Esophagus muscularis mucosa (tissue), 4 donors: ENCODE measurements at regions not wholly inside any gene's neighbourhood (a gene's known extent, or its start where the extent isn't known, plus 50 kb on each side); places are given as distances from the start of the nearest gene placed in this dataset.

Experiments
- DNase-seq: peaks from one replicate; pipeline ENCODE4 v3.0.0-alpha.2; 2017; ENCODE audit errors: extremely low spot score
- H3K27ac ChIP-seq, 4 donors: fragments of 200-600 bp; sonication (generic); replicated peaks in 1 of 4; 1 replicate in 3 of 4; 2 replicates in 1 of 4; pipeline ENCODE4 v1.5.1; 2016 to 2019; ENCODE audit warnings: mild to moderate bottlenecking in 1 of 4
- H3K27me3 ChIP-seq, 4 donors: fragments of 200-600 bp; sonication (generic); one replicate each; pipeline versions ENCODE4 v1.5.1 to v1.6.0; 2016 to 2019
- H3K36me3 ChIP-seq, 4 donors: fragments of 200-600 bp; sonication (generic); one replicate each; pipeline ENCODE4 v1.5.1; 2016 to 2019
- H3K4me1 ChIP-seq, 4 donors: fragments of 200-600 bp; sonication (generic); one replicate each; pipeline ENCODE4 v1.5.1; 2016 to 2019
- H3K4me3 ChIP-seq, 4 donors: fragments of 200-600 bp; sonication (generic); 1 replicate in 2 of 4; 2 replicates in 2 of 4; pipeline ENCODE4 v1.5.1; 2016 to 2019; ENCODE audit warnings: mild to moderate bottlenecking in 4 of 4, moderate library complexity in 1 of 4
- H3K9me3 ChIP-seq, 4 donors: fragments of 200-600 bp; sonication (generic); 1 replicate in 3 of 4; 2 replicates in 1 of 4; pipeline ENCODE4 v1.5.1; 2016 to 2019
- EP300 ChIP-seq: sonication (generic); formaldehyde crosslinking; IDR thresholded peaks from one replicate; pipeline ENCODE4 v1.6.1; 2017; ENCODE audit warnings: antibody characterized with exemption
- POLR2A ChIP-seq: fragments of 450-650 bp; IDR thresholded peaks from one replicate; pipeline ENCODE4 v1.6.1; 2017; ENCODE audit warnings: antibody characterized with exemption, moderate library complexity, mild to moderate bottlenecking, low read depth
- POLR2AphosphoS5 ChIP-seq, 2 donors: sonication (generic); formaldehyde crosslinking; IDR thresholded peaks; one replicate each; pipeline ENCODE4 v1.6.1; 2017; ENCODE audit warnings: antibody characterized with exemption in 2 of 2
- WGBS: methylation state at CpG from one replicate; pipeline ENCODE4 v1.1.5; 2018; 5-methylcytosine and 5-hydroxymethylcytosine counted together
- intact Hi-C: fragments of 100-400 bp; cut with DNase I; formaldehyde crosslinking; loops from one replicate; pipeline ENCODE4 v1.15.1; 2023
- TF ChIP-seq, protein P1 (sequence below), 3 experiments: fragments of 200-600 bp in 2 of 3; fragments of 450-650 bp in 1 of 3; sonication (generic) in 2 of 3; IDR thresholded peaks; one replicate each; pipeline ENCODE4 v1.5.1; 2017 to 2019; ENCODE audit warnings: antibody characterized with exemption in 3 of 3, mild to moderate bottlenecking in 2 of 3, moderate library complexity in 1 of 3

DNA sequence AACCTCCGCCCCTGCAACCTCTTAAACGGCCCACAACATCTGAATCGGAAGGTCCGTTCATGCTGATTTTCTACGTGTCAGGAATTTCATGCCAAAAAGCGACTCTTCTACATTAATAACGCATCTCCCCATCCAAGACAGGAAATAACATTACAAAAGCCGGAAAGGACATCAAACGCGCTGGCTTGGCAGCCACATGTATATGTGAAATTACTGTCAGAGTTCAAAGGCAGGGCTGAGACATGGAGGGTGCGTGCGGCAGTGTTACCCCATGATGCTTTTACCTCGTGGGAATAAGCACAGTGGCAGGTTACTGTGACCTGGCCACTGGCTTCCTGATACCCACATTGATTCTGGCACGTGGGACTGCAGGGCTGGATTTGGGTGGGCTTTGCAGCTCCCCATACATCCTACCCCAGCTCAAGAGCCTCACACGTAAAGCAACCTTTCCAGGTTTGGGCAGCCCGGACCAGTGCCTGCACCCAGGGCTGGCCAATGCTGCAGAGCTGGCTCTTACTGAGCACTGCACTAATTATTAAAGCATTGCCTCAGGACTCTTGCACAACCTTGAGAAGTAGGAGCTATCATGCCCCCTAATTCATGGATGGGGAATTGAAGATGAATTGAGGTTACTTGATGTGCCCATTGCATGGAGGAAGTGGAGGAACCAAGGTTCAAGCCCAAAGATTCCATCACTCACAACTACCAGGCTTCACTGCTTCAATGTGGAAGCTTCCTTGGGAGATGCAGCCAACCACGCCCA lies 120.6 kb upstream of the FOXF1 start:
- DNase-seq = no peak
- no peak overlapping the region for H3K27ac ChIP-seq
- 68% methylated on average over 16 of the region's 17 CpGs for WGBS
- H3K9me3 ChIP-seq = no peaks in the 10 kb centered on the region
- H3K27me3 ChIP-seq = no peaks in the 10 kb centered on the region
- H3K4me3 ChIP-seq = no peak overlapping the region
- TF ChIP-seq POLR2AphosphoS5 (IDR thresholded peaks at IDR 0.05) (peak in 1 of 2 donors; percentile 23), POLR2A (no peak)
- peaks cover 0 to 9% (median under 1%) of the 10 kb centered on the region in 4 donors for H3K4me1 ChIP-seq
- intact Hi-C loops = no loop called here
- H3K36me3 ChIP-seq = no peaks in the 10 kb centered on the region

DNA sequence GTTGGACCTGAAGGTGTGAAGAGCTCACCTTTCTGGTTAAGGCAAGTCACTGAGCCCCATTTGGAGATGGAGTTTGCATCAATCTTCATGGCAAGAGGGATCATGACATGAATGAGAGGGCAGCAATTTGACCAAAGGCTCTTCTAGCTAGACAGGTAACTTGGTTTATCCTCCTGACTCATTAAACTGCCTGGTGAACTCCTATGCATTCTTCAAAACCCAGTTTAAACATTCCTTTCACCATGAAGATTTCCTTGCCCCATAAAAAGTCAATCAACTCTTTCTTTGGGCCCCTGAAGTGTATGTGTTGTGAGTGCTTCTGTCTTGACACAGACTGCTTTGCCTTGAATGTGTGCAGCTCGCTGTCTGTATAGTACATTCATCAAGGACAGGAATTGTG lies 120.0 kb upstream of the FOXF1 start:
- H3K27me3 ChIP-seq = no peaks in the 10 kb centered on the region
- H3K27ac ChIP-seq = no peak overlapping the region
- 91% methylated on average over 1 of the region's 1 CpG for WGBS
- DNase-seq = no peak
- no peak overlapping the region for H3K4me3 ChIP-seq
- H3K9me3 ChIP-seq = no peaks in the 10 kb centered on the region
- H3K36me3 ChIP-seq = no peaks in the 10 kb centered on the region
- intact Hi-C loops = no loop called here
- no peak for TF ChIP-seq POLR2A
- TF ChIP-seq, protein P1, sequence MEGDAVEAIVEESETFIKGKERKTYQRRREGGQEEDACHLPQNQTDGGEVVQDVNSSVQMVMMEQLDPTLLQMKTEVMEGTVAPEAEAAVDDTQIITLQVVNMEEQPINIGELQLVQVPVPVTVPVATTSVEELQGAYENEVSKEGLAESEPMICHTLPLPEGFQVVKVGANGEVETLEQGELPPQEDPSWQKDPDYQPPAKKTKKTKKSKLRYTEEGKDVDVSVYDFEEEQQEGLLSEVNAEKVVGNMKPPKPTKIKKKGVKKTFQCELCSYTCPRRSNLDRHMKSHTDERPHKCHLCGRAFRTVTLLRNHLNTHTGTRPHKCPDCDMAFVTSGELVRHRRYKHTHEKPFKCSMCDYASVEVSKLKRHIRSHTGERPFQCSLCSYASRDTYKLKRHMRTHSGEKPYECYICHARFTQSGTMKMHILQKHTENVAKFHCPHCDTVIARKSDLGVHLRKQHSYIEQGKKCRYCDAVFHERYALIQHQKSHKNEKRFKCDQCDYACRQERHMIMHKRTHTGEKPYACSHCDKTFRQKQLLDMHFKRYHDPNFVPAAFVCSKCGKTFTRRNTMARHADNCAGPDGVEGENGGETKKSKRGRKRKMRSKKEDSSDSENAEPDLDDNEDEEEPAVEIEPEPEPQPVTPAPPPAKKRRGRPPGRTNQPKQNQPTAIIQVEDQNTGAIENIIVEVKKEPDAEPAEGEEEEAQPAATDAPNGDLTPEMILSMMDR (IDR thresholded peaks at IDR 0.05) = no peak
- TF ChIP-seq POLR2AphosphoS5 (IDR thresholded peaks at IDR 0.05) = no peak
- TF ChIP-seq EP300 = no peak
- peaks cover 0 to 10% (median under 1%) of the 10 kb centered on the region in 4 donors for H3K4me1 ChIP-seq

DNA sequence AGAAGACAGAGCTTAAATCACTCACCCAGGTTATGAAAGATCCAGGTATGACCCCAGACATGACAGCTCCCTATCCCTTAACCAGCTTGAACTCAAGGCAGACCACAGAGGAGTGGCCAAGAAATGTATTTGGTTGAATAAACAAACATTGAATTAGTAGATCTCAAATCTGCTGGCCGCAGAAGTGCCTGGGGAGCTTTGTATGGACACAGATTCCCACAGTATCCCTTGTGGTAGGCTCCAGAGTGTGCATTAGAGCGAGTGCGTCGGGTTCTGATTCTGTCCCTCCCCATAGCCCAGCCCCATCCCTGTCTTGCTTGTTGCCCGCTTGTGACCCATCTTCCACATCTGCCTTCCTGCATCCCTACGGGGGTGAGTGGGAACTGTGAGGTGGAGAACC lies 118.8 kb upstream of the FOXF1 start:
- no peak overlapping the region for H3K27ac ChIP-seq
- 82% methylated on average over 6 of the region's 6 CpGs for WGBS
- peaks cover 2 to 21% (median 12%) of the 10 kb centered on the region in 4 donors for H3K4me1 ChIP-seq
- H3K27me3 ChIP-seq = no peaks in the 10 kb centered on the region
- no peak for TF ChIP-seq POLR2A
- TF ChIP-seq, protein P1 (IDR thresholded peaks at IDR 0.05) = no peak
- no peak for TF ChIP-seq POLR2AphosphoS5 (IDR thresholded peaks at IDR 0.05)
- TF ChIP-seq EP300 = no peak
- no peaks in the 10 kb centered on the region for H3K9me3 ChIP-seq
- no peak for DNase-seq
- no peak overlapping the region for H3K4me3 ChIP-seq
- intact Hi-C loops = no loop called here
- no peaks in the 10 kb centered on the region for H3K36me3 ChIP-seq

DNA sequence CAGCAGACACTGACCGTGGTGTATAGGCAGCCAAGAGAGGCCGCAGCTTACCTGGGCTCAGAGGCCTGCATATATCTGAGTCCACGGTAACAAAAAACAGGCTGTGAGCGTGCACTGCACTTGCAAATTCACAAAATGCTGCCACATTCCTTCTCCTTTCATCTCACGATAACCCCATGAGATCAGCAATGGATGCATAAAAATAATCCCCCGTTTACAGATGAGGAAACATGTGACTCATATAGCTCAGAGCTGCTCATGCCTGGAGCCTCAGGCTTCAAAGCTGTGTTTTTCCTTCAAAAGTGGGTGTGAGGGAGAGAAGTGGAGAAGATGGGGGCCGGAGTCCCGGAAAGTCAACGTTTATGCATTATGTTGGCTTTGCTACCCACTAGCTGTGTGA lies 118.3 kb upstream of the FOXF1 start:
- WGBS = 82% methylated on average over 9 of the region's 9 CpGs
- H3K4me1 ChIP-seq = peaks cover 2 to 26% (median 17%) of the 10 kb centered on the region in 4 donors
- no peak for DNase-seq
- H3K36me3 ChIP-seq = no peaks in the 10 kb centered on the region
- no peak overlapping the region for H3K4me3 ChIP-seq
- no peaks in the 10 kb centered on the region for H3K27me3 ChIP-seq
- no peak overlapping the region for H3K27ac ChIP-seq
- TF ChIP-seq POLR2A = no peak
- no peak for TF ChIP-seq POLR2AphosphoS5 (IDR thresholded peaks at IDR 0.05)
- TF ChIP-seq, protein P1 (IDR thresholded peaks at IDR 0.05) = no peak
- TF ChIP-seq EP300 = no peak
- intact Hi-C loops = no loop called here
- no peaks in the 10 kb centered on the region for H3K9me3 ChIP-seq

DNA sequence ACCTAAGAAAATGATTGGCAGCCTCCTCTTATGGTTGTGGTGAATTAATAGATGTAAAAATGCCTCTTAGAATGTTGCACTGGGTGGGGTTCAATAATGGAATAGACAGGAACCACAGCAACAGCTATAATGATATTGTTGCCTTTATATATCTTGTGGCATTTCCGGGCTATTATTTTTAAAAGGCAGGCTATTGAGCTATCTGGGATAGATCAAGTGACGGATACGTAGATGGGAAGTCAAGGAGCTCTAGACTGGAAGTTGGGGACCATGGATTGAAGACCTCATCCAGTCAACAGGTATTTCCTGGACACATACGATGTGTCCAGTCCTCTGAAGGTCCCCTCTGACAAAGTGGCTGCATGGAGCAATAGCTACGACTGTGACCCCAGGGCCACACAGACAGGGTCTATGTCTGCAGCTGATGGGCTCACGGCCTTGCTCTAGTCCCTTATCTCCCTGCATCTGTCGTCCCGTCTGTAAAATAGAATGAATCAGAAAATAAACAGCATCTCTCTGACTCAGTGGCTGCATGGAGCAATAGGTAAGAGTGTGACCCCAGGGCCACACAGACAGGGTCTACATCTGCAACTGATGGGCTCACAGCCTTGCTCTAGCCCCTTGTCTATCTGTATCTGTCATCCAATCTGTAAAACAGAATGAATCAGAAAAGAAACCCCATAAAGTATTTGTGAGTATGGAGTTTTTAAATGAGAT lies 117.7 kb upstream of the FOXF1 start:
- TF ChIP-seq EP300 = no peak
- TF ChIP-seq POLR2AphosphoS5 (IDR thresholded peaks at IDR 0.05) = no peak
- no peak for TF ChIP-seq POLR2A
- TF ChIP-seq, protein P1 (IDR thresholded peaks at IDR 0.05) = no peak
- peaks cover 2 to 31% (median 21%) of the 10 kb centered on the region in 4 donors for H3K4me1 ChIP-seq
- H3K9me3 ChIP-seq = no peaks in the 10 kb centered on the region
- intact Hi-C loops = no loop called here
- WGBS = 85% methylated on average over 8 of the region's 8 CpGs
- no peaks in the 10 kb centered on the region for H3K27me3 ChIP-seq
- H3K4me3 ChIP-seq = no peak overlapping the region
- no peak for DNase-seq
- no peak overlapping the region for H3K27ac ChIP-seq
- H3K36me3 ChIP-seq = no peaks in the 10 kb centered on the region
